Endothelial cell of umbilical vein (primary cell): ENCODE measurements at regions not wholly inside any gene's neighbourhood (a gene's known extent, or its start where the extent isn't known, plus 50 kb on each side); places are given as distances from the start of the nearest gene placed in this dataset.

Source experiments
- BruUV-seq: library from RNA; stranded (reverse); fragments of 400-500 nt; replicated peaks from 2 replicates; lab custom pipeline; 2021; lab: Mats Ljungman, UMichigan
- CTCF ChIA-PET: fragments of 300-600, 350-600 bp; sonication (Branson Sonifier 250); formaldehyde crosslinking; loops from one replicate; lab custom pipeline; 2021; ENCODE audit warnings: antibody characterized with exemption, inconsistent platforms; lab: Charles Lee
- POLR2A ChIA-PET: fragments of 300-600, 350-600 bp; sonication (Branson Sonifier 250); formaldehyde crosslinking; loops from one replicate; lab custom pipeline; 2021; ENCODE audit warnings: antibody characterized with exemption, inconsistent platforms; lab: Charles Lee
- DNase-seq: peaks from one replicate; pipeline ENCODE4 v3.0.0-alpha.2; 2011; ENCODE audit warnings: low read depth, low spot score
- FAIRE-seq: peaks from 2 replicates; lab custom pipeline; 2011; peaks lifted over from hg19 to GRCh38; lab: Jason Lieb, UNC
- H2AFZ ChIP-seq: 2 replicates; pipeline ENCODE4 v1.6.0; 2012; ENCODE audit warnings: low read depth, low read length, control low read depth, inconsistent platforms
- H3K27ac ChIP-seq: 2 replicates; pipeline ENCODE4 v1.5.1; 2011; ENCODE audit warnings: low read depth, mild to moderate bottlenecking, control low read depth, low read length, moderate library complexity; ENCODE audit not compliant: insufficient read depth
- H3K27me3 ChIP-seq, 2 experiments: 2 replicates each; pipeline versions ENCODE4 v1.6.0 to v1.6.1; 2011; ENCODE audit warnings: low read length in 2 of 2, mixed read lengths in 1 of 2; ENCODE audit not compliant: control insufficient read depth in 2 of 2, insufficient read depth in 2 of 2
- H3K36me3 ChIP-seq, 2 experiments: 2 replicates in 1 of 2; 3 replicates in 1 of 2; pipeline ENCODE4 v1.5.1; 2011; ENCODE audit warnings: low read length in 2 of 2, mild to moderate bottlenecking in 1 of 2, moderate library complexity in 1 of 2; ENCODE audit not compliant: control insufficient read depth in 2 of 2, insufficient read depth in 2 of 2; ENCODE audit errors: extremely low read depth in 1 of 2
- H3K4me1 ChIP-seq: 3 replicates; pipeline ENCODE4 v1.5.1; 2011; ENCODE audit warnings: mild to moderate bottlenecking, low read length; ENCODE audit not compliant: control insufficient read depth, insufficient read depth; ENCODE audit errors: extremely low read depth
- H3K4me2 ChIP-seq: 2 replicates; pipeline ENCODE4 v1.6.1; 2011; ENCODE audit warnings: low read length, control low read depth, mixed read lengths; ENCODE audit not compliant: insufficient read depth
- H3K4me3 ChIP-seq, 3 experiments: fragments of 200-600 bp in 1 of 3; sonication (generic), shearing (Covaris generic) in 1 of 3; replicated peaks in 1 of 3; 2 replicates each; pipeline ENCODE4 v1.5.1; 2011 to 2016; ENCODE audit warnings: control low read depth in 3 of 3, low read length in 3 of 3, mild to moderate bottlenecking in 2 of 3, inconsistent platforms in 1 of 3, low read depth in 1 of 3, moderate library complexity in 1 of 3; ENCODE audit not compliant: insufficient read depth in 1 of 3
- H3K79me2 ChIP-seq: 2 replicates; pipeline ENCODE4 v1.6.0; 2012; ENCODE audit warnings: low read length, inconsistent platforms; ENCODE audit not compliant: control insufficient read depth, insufficient read depth
- H3K9ac ChIP-seq: replicated peaks from 2 replicates; pipeline ENCODE3; 2011; ENCODE audit warnings: low read length, control low read depth; ENCODE audit not compliant: insufficient read depth; ENCODE audit errors: extremely low read depth
- H3K9me1 ChIP-seq: replicated peaks from 3 replicates; pipeline ENCODE4 v1.6.0; 2011; ENCODE audit warnings: mild to moderate bottlenecking, low read length; ENCODE audit not compliant: control insufficient read depth, insufficient read depth; ENCODE audit errors: extremely low read depth
- H3K9me3 ChIP-seq: replicated peaks from 2 replicates; pipeline ENCODE4 v1.5.1; 2012; ENCODE audit warnings: low read length, inconsistent platforms; ENCODE audit not compliant: control insufficient read depth, insufficient read depth
- H4K20me1 ChIP-seq: replicated peaks from 2 replicates; pipeline ENCODE3; 2011; ENCODE audit warnings: mild to moderate bottlenecking, low read length; ENCODE audit not compliant: control insufficient read depth, insufficient read depth; ENCODE audit errors: extremely low read depth
- FOS ChIP-seq: IDR thresholded peaks from 2 replicates; pipeline ENCODE4 v1.6.1; 2011; ENCODE audit warnings: mild to moderate bottlenecking, low read length, moderate library complexity, borderline replicate concordance; ENCODE audit not compliant: insufficient read depth
- JUN ChIP-seq: IDR thresholded peaks from 2 replicates; pipeline ENCODE4 v1.6.1; 2011; ENCODE audit warnings: borderline replicate concordance, low read depth; ENCODE audit not compliant: insufficient read length, insufficient read depth
- MYC ChIP-seq: IDR thresholded peaks from one replicate; pipeline ENCODE4 v1.6.1; 2011; ENCODE audit warnings: mild to moderate bottlenecking, low read depth, low read length
- POLR2A ChIP-seq: IDR thresholded peaks from 2 replicates; pipeline ENCODE4 v1.6.1; 2012; ENCODE audit warnings: low read depth, mild to moderate bottlenecking, control low read depth, low read length
- POLR2AphosphoS5 ChIP-seq: IDR thresholded peaks from 2 replicates; pipeline ENCODE4 v1.6.1; 2012; ENCODE audit warnings: low read depth, mild to moderate bottlenecking, control low read depth, low read length, moderate library complexity; ENCODE audit not compliant: insufficient read depth
- dilution Hi-C: fragments of 300-500 bp; cut with MboI; formaldehyde crosslinking; loops from one replicate; pipeline ENCODE4 v1.15.0; 2019; ENCODE audit warnings: low sequenced_read_pairs; ENCODE audit not compliant: extremely low pct_ligation_motif_present
- intact Hi-C: fragments of 100-400 bp; cut with micrococcal nuclease; formaldehyde crosslinking; loops from one replicate; pipeline ENCODE4 v1.10.0; 2022
- TF ChIP-seq, protein P1 (sequence below), 2 donors: IDR thresholded peaks; 1 replicate in 1 of 2; 2 replicates in 1 of 2; pipeline ENCODE4 v1.5.1; 2011; ENCODE audit warnings: low read length in 2 of 2, mild to moderate bottlenecking in 2 of 2, moderate library complexity in 2 of 2, control low read depth in 1 of 2, inconsistent platforms in 1 of 2, low read depth in 1 of 2; ENCODE audit not compliant: insufficient read depth in 1 of 2; ENCODE audit errors: extremely low read depth in 1 of 2

DNA sequence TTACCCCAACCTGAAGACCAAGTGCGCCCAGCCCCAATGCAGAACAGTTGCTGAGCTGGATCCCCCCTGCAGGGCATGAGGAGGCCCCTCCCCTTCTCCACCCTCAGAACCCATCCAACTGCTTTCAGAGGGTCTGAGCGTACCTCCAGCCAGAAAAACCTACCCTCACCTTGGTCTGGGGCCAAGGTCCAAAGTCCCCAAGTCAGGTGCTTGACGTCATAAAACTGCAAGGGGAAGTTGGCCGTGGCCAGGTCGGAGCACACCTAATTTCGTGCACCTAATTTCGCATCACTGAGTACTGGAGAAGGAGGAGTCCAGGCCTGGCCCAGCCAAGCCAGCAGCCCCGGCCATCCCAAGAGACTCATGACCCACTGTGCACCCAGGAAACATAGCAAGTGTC, 289.8 kb downstream of the CTTN start:
- no TSS peak for BruUV-seq
- ChIA-PET CTCF (no interaction called here), POLR2A (no interaction called here)

DNA sequence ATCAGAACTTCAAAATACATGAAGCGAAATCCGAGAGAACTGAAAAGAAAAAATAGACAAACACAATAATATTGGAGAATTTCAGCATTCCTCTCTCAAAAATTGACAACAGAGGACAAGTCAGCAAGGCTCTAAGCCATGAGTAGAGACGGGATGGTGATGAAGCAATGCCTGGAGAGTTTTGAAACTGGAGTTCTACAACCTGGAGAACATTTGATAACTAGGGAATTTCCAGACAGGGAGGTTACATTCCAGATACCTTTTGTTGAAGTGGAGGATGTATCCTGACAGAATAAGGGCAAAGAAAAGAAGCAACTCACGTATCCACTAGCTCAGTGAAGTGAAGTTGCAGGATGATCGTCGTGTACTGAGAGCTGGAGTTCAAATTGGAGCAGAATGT, 291.4 kb downstream of the CTTN start:
- intact Hi-C loops = no loop called here
- CTCF ChIA-PET = no interaction called here

More for the DNA sequence above, 289.8 kb downstream of the CTTN start:
- dilution Hi-C loops (no loop called here), intact Hi-C loops (no loop called here)
- Histone ChIP-seq H4K20me1 (no peaks in the 10 kb centered on the region), H3K36me3 (no peaks in the 10 kb centered on the region), H3K79me2 (no peaks in the 10 kb centered on the region), H3K9ac (no peak overlapping the region), H3K27me3 (no peaks in the 10 kb centered on the region), H3K4me1 (no peaks in the 10 kb centered on the region), H3K4me3 (no peak overlapping the region), H3K9me3 (no peaks in the 10 kb centered on the region), H3K4me2 (no peak overlapping the region), H3K27ac (no peak overlapping the region), H2AFZ (no peak overlapping the region), H3K9me1 (no peaks in the 10 kb centered on the region)
- TF ChIP-seq, protein P1, sequence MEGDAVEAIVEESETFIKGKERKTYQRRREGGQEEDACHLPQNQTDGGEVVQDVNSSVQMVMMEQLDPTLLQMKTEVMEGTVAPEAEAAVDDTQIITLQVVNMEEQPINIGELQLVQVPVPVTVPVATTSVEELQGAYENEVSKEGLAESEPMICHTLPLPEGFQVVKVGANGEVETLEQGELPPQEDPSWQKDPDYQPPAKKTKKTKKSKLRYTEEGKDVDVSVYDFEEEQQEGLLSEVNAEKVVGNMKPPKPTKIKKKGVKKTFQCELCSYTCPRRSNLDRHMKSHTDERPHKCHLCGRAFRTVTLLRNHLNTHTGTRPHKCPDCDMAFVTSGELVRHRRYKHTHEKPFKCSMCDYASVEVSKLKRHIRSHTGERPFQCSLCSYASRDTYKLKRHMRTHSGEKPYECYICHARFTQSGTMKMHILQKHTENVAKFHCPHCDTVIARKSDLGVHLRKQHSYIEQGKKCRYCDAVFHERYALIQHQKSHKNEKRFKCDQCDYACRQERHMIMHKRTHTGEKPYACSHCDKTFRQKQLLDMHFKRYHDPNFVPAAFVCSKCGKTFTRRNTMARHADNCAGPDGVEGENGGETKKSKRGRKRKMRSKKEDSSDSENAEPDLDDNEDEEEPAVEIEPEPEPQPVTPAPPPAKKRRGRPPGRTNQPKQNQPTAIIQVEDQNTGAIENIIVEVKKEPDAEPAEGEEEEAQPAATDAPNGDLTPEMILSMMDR (IDR thresholded peaks at IDR 0.05; ENCODE audit: extremely low read depth in 1 of 2, insufficient read depth in 1 of 2, low read depth in 1 of 2, low read length in 2 of 2) = no peak
- TF ChIP-seq MYC (no peak), POLR2A (no peak), FOS (no peak)
- DNase-seq = no peak
- FAIRE-seq = no peak

More for the DNA sequence above, 291.4 kb downstream of the CTTN start:
- dilution Hi-C loops = no loop called here
- no peak for FAIRE-seq
- Histone ChIP-seq H3K9me1 (no peaks in the 10 kb centered on the region), H3K36me3 (no peaks in the 10 kb centered on the region), H3K79me2 (no peaks in the 10 kb centered on the region), H3K4me2 (no peak overlapping the region), H4K20me1 (no peaks in the 10 kb centered on the region), H3K9ac (no peak overlapping the region), H3K27ac (no peak overlapping the region), H3K27me3 (no peaks in the 10 kb centered on the region), H3K4me1 (no peaks in the 10 kb centered on the region), H2AFZ (no peak overlapping the region), H3K9me3 (no peaks in the 10 kb centered on the region), H3K4me3 (no peak overlapping the region)
- DNase-seq = no peak
- POLR2A ChIA-PET = no interaction called here
- no TSS peak for BruUV-seq
- no peak for TF ChIP-seq MYC
- TF ChIP-seq POLR2A = no peak
- no peak for TF ChIP-seq POLR2AphosphoS5
- no peak for TF ChIP-seq JUN
